Testis (tissue), 2 donors: ENCODE measurements at regions not wholly inside any gene's neighbourhood (a gene's known extent, or its start where the extent isn't known, plus 50 kb on each side); places are given as distances from the start of the nearest gene placed in this dataset.

ENCODE experiments used
- DNase-seq: peaks from one replicate; pipeline ENCODE4 v3.0.0-alpha.2; 2019
- H3K27ac ChIP-seq, 2 donors: fragments of 200-600 bp; sonication (generic); one replicate each; pipeline ENCODE4 v1.5.1; 2019
- H3K27me3 ChIP-seq: fragments of 200-600 bp; sonication (generic); one replicate; pipeline ENCODE4 v1.5.1; 2019
- H3K36me3 ChIP-seq: fragments of 200-600 bp; sonication (generic); one replicate; pipeline ENCODE4 v1.5.1; 2017; ENCODE audit warnings: low read depth; ENCODE audit errors: missing control alignments
- H3K4me1 ChIP-seq: fragments of 200-600 bp; sonication (generic); one replicate; pipeline ENCODE4 v1.5.1; 2019
- H3K4me3 ChIP-seq, 2 donors: fragments of 200-600 bp; sonication (generic); one replicate each; pipeline ENCODE4 v1.5.1; 2017 to 2019
- H3K9me3 ChIP-seq: fragments of 200-600 bp; sonication (generic); one replicate; pipeline ENCODE4 v1.5.1; 2017
- CTCF ChIP-seq, 3 experiments: fragments of 450-650 bp in 2 of 3; fragments of 200-600 bp in 1 of 3; sonication (generic) in 1 of 3; IDR thresholded peaks; one replicate each; pipeline ENCODE4 v1.5.1; 2016 to 2019; ENCODE audit warnings: antibody characterized with exemption in 3 of 3, mild to moderate bottlenecking in 2 of 3, moderate library complexity in 1 of 3
- POLR2A ChIP-seq: fragments of 450-650 bp; IDR thresholded peaks from one replicate; pipeline ENCODE4 v1.6.1; 2017; ENCODE audit warnings: antibody characterized with exemption, mild to moderate bottlenecking, moderate library complexity
- WGBS, 2 donors: methylation state at CpG; one replicate each; pipeline ENCODE4 v1.1.5; 2018; 5-methylcytosine and 5-hydroxymethylcytosine counted together
- intact Hi-C: fragments of 100-400 bp; cut with DNase I; formaldehyde crosslinking; loops from one replicate; pipeline ENCODE4 v1.15.1; 2023; ENCODE audit warnings: low total_unique reads

DNA sequence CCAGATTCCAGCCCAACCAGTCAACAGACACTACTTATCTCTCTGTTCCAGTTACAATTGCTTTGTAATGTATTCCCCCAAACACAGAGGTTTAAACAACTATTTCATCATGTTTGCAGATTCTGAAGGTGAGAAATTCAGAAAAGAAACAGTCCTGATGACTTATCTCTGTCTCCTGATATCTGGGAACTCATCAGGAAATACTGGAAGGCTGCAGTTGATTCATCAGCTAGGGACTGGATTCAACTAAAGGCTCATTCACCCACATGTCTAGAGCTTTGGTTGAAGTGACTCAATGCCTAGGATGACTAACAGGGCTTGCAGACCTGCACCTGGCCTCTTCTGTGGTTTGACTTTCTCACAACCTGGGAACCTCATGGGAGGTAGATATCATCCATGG is 56.6 kb upstream of the GPC6 start:
- Histone ChIP-seq H3K9me3 (no peaks in the 10 kb centered on the region), H3K27ac (no peak overlapping the region), H3K27me3 (no peaks in the 10 kb centered on the region), H3K36me3 (no peaks in the 10 kb centered on the region), H3K4me1 (no peaks in the 10 kb centered on the region), H3K4me3 (no peak overlapping the region)
- DNase-seq = no peak
- TF ChIP-seq CTCF (IDR thresholded peaks at IDR 0.05) (no peak), POLR2A (no peak)
- intact Hi-C loops = no loop called here

GRCh38 chr13:93172109-93172508 is 54.5 kb upstream of the GPC6 start:
- H3K9me3 ChIP-seq = no peaks in the 10 kb centered on the region
- intact Hi-C loops = no loop called here
- no peaks in the 10 kb centered on the region for H3K36me3 ChIP-seq
- TF ChIP-seq POLR2A (no peak), CTCF (IDR thresholded peaks at IDR 0.05) (peak in 1 of 3 experiments; percentile 26)
- no peak overlapping the region for H3K4me3 ChIP-seq
- no peaks in the 10 kb centered on the region for H3K27me3 ChIP-seq
- H3K27ac ChIP-seq = no peak overlapping the region
- H3K4me1 ChIP-seq = no peaks in the 10 kb centered on the region
- peak; percentile 19 for DNase-seq
- WGBS, 2 donors = 78 to 97% methylated on average over 1 of the region's 1 CpG

GRCh38 chr13:93173654-93174053 is 53.0 kb upstream of the GPC6 start:
- TF ChIP-seq CTCF (IDR thresholded peaks at IDR 0.05) = no peak
- TF ChIP-seq POLR2A = no peak
- H3K27me3 ChIP-seq = no peaks in the 10 kb centered on the region
- no peak overlapping the region for H3K27ac ChIP-seq
- no peaks in the 10 kb centered on the region for H3K9me3 ChIP-seq
- H3K4me1 ChIP-seq = no peaks in the 10 kb centered on the region
- intact Hi-C loops = no loop called here
- H3K4me3 ChIP-seq = no peak overlapping the region
- DNase-seq = no peak
- WGBS, 2 donors = 91 to 95% methylated on average over 1 of the region's 1 CpG
- H3K36me3 ChIP-seq = no peaks in the 10 kb centered on the region

GRCh38 chr13:93174260-93174659 is 52.3 kb upstream of the GPC6 start:
- Histone ChIP-seq H3K36me3 (no peaks in the 10 kb centered on the region), H3K4me1 (no peaks in the 10 kb centered on the region), H3K27ac (no peak overlapping the region), H3K27me3 (no peaks in the 10 kb centered on the region), H3K9me3 (no peaks in the 10 kb centered on the region), H3K4me3 (no peak overlapping the region)
- intact Hi-C loops = no loop called here
- TF ChIP-seq CTCF (IDR thresholded peaks at IDR 0.05) (no peak), POLR2A (no peak)
- 91 to 92% methylated on average over 3 of the region's 3 CpGs for WGBS, 2 donors
- DNase-seq = no peak
